ENCODE measurements at regions not wholly inside any gene's neighbourhood (a gene's known extent, or its start where the extent isn't known, plus 50 kb on each side); places are given as distances from the start of the nearest gene placed in this dataset.
A peak's percentile ranks its signal among the peaks of the same experiment; 100 is the strongest.

GRCh38 chr12:127642208-127642607 lies 624.8 kb upstream of the TMEM132C start:
- no peak for DNase-seq

GRCh38 chr12:127648321-127648720 lies 618.6 kb upstream of the TMEM132C start:
- DNase-seq: no peak

GRCh38 chr12:127649961-127650360 lies 617.0 kb upstream of the TMEM132C start:
- DNase-seq: no peak

- DNase-seq: no peak
Measured at GRCh38 chr12:127650626-127651025, 616.3 kb upstream of the TMEM132C start.

- DNase-seq: no peak
Measured at GRCh38 chr12:127652281-127652680, 614.7 kb upstream of the TMEM132C start.

GRCh38 chr12:127654383-127654985 lies 612.5 kb upstream of the TMEM132C start:
- DNase-seq: no peak

- no peak for DNase-seq
Measured at GRCh38 chr12:127655691-127656090, 611.3 kb upstream of the TMEM132C start.

- no peak for DNase-seq
Measured at GRCh38 chr12:127656266-127656665, 610.7 kb upstream of the TMEM132C start.

GRCh38 chr12:127657036-127657435 lies 609.9 kb upstream of the TMEM132C start:
- no peak for DNase-seq

- no peak for DNase-seq
Measured at GRCh38 chr12:127660961-127661360, 606.0 kb upstream of the TMEM132C start.

- no peak for DNase-seq
Measured at GRCh38 chr12:127663716-127664115, 603.3 kb upstream of the TMEM132C start.

GRCh38 chr12:127664901-127665300 lies 602.1 kb upstream of the TMEM132C start:
- no peak for DNase-seq

GRCh38 chr12:127667131-127667685 lies 599.8 kb upstream of the TMEM132C start:
- DNase-seq: no peak

- DNase-seq: no peak
Measured at GRCh38 chr12:127670294-127670693, 596.7 kb upstream of the TMEM132C start.

GRCh38 chr12:127670796-127671195 lies 596.2 kb upstream of the TMEM132C start:
- DNase-seq: no peak

- DNase-seq: no peak
Measured at GRCh38 chr12:127675936-127676335, 591.0 kb upstream of the TMEM132C start.

GRCh38 chr12:127677537-127678131 lies 589.3 kb upstream of the TMEM132C start:
- DNase-seq: peak; percentile 64

GRCh38 chr12:127678945-127679344 lies 588.0 kb upstream of the TMEM132C start:
- no peak for DNase-seq

- no peak for DNase-seq
Measured at GRCh38 chr12:127680516-127680915, 586.5 kb upstream of the TMEM132C start.

- no peak for DNase-seq
Measured at GRCh38 chr12:127681151-127681754, 585.7 kb upstream of the TMEM132C start.

- no peak for DNase-seq
Measured at GRCh38 chr12:127685491-127685890, 581.5 kb upstream of the TMEM132C start.

- no peak for DNase-seq
Measured at GRCh38 chr12:127685931-127686330, 581.0 kb upstream of the TMEM132C start.

- DNase-seq: no peak
Measured at GRCh38 chr12:127687181-127687580, 579.8 kb upstream of the TMEM132C start.

GRCh38 chr12:127688906-127689428 lies 578.0 kb upstream of the TMEM132C start:
- DNase-seq: no peak
